ENCODE measurements at regions not wholly inside any gene's neighbourhood (a gene's known extent, or its start where the extent isn't known, plus 50 kb on each side); places are given as distances from the start of the nearest gene placed in this dataset.

DNA sequence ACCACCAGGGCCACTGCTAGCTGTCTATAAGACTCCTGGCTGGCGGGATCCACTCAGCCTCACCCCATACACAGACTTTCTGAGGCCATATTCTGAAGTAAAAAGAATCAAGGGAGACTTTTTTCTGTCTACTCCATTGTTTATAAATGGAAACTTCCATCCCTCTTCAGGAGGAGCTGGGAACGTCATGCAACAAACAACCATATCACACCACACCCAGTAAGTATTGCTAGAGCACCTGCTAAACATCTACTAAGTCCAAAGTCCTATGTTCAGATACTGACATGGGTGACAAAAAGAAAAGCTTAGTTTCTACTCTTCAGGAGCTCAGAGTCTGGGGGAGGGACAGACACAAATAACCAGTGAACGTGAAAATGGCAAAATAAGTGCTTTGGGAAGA lies 324.8 kb upstream of the ONECUT1 start:
- Histone ChIP-seq H3K27me3 (ENCODE audit: insufficient read depth, low read length) (no peaks in the 10 kb centered on the region), H2BK12ac (ENCODE audit: low read length) (no peak overlapping the region), H3K14ac (ENCODE audit: low read length) (no peak overlapping the region), H3K79me1 (ENCODE audit: low read length) (no peaks in the 10 kb centered on the region), H3K18ac (ENCODE audit: low read length) (no peak overlapping the region), H4K91ac (ENCODE audit: low read depth, low read length) (no peak overlapping the region), H2AK5ac (ENCODE audit: low read length) (no peak overlapping the region), H3K36me3 (ENCODE audit: control insufficient read depth in 1 of 2, insufficient read depth in 2 of 2, low read length in 2 of 2) (no peaks in the 10 kb centered on the region), H3K27ac (ENCODE audit: low read depth, low read length) (no peak overlapping the region), H3K9ac (ENCODE audit: low read length) (no peak overlapping the region), H3K4me2 (ENCODE audit: low read length) (no peak overlapping the region), H2BK5ac (ENCODE audit: low read depth, low read length, poor library complexity) (no peak overlapping the region), H3K23ac (ENCODE audit: low read length) (no peak overlapping the region), H3K4me1 (ENCODE audit: control insufficient read depth in 1 of 2, insufficient read depth in 2 of 2, low read length in 2 of 2) (no peaks in the 10 kb centered on the region), H3K4ac (ENCODE audit: low read depth, low read length) (no peak overlapping the region), H4K12ac (ENCODE audit: low read depth, low read length) (no peak overlapping the region), H3K9me3 (ENCODE audit: insufficient read depth, low read depth, low read length) (no peaks in the 10 kb centered on the region), H2BK120ac (ENCODE audit: insufficient read depth, low read length, poor library complexity) (no peak overlapping the region), H3K79me2 (ENCODE audit: control insufficient read depth, insufficient read depth, low read length, poor library complexity) (no peaks in the 10 kb centered on the region), H4K8ac (ENCODE audit: low read depth, low read length) (no peak overlapping the region), H3K4me3 (ENCODE audit: low read depth, low read length) (no peak overlapping the region), H2AFZ (ENCODE audit: insufficient read depth, low read length, poor library complexity) (no peak overlapping the region)
- no CpG with 5 or more reads among the region's 3 CpGs for WGBS (ENCODE audit: extremely low coverage, insufficient coverage, insufficient read length)
- DNase-seq, result no peak

- H3K9me3 ChIP-seq (ENCODE audit: insufficient read depth, low read depth, low read length), result no peaks in the 10 kb centered on the region
- H3K9ac ChIP-seq (ENCODE audit: low read length), result no peak overlapping the region
- H4K12ac ChIP-seq (ENCODE audit: low read depth, low read length), result no peak overlapping the region
- no peak overlapping the region for H2BK120ac ChIP-seq (ENCODE audit: insufficient read depth, low read length, poor library complexity)
- no peak overlapping the region for H3K4ac ChIP-seq (ENCODE audit: low read depth, low read length)
- no peaks in the 10 kb centered on the region for H3K4me1 ChIP-seq (ENCODE audit: control insufficient read depth in 1 of 2, insufficient read depth in 2 of 2, low read length in 2 of 2)
- H3K14ac ChIP-seq (ENCODE audit: low read length), result no peak overlapping the region
- no peak overlapping the region for H2AK5ac ChIP-seq (ENCODE audit: low read length)
- H2BK5ac ChIP-seq (ENCODE audit: low read depth, low read length, poor library complexity), result no peak overlapping the region
- no peak overlapping the region for H3K4me2 ChIP-seq (ENCODE audit: low read length)
- H2AFZ ChIP-seq (ENCODE audit: insufficient read depth, low read length, poor library complexity), result no peak overlapping the region
- WGBS (ENCODE audit: extremely low coverage, insufficient coverage, insufficient read length), result no CpG with 5 or more reads among the region's 4 CpGs
- H3K18ac ChIP-seq (ENCODE audit: low read length), result no peak overlapping the region
- no peak overlapping the region for H3K23ac ChIP-seq (ENCODE audit: low read length)
- no peaks in the 10 kb centered on the region for H3K79me2 ChIP-seq (ENCODE audit: control insufficient read depth, insufficient read depth, low read length, poor library complexity)
- H3K36me3 ChIP-seq (ENCODE audit: control insufficient read depth in 1 of 2, insufficient read depth in 2 of 2, low read length in 2 of 2), result no peaks in the 10 kb centered on the region
- no peak overlapping the region for H4K8ac ChIP-seq (ENCODE audit: low read depth, low read length)
- DNase-seq, result no peak
- H3K27ac ChIP-seq (ENCODE audit: low read depth, low read length), result no peak overlapping the region
- no peak overlapping the region for H4K91ac ChIP-seq (ENCODE audit: low read depth, low read length)
- H2BK12ac ChIP-seq (ENCODE audit: low read length), result no peak overlapping the region
- no peaks in the 10 kb centered on the region for H3K27me3 ChIP-seq (ENCODE audit: insufficient read depth, low read length)
- no peak overlapping the region for H3K4me3 ChIP-seq (ENCODE audit: low read depth, low read length)
- H3K79me1 ChIP-seq (ENCODE audit: low read length), result no peaks in the 10 kb centered on the region
Observed at GRCh38 chr15:53110999-53111398, 320.9 kb upstream of the ONECUT1 start.

DNA sequence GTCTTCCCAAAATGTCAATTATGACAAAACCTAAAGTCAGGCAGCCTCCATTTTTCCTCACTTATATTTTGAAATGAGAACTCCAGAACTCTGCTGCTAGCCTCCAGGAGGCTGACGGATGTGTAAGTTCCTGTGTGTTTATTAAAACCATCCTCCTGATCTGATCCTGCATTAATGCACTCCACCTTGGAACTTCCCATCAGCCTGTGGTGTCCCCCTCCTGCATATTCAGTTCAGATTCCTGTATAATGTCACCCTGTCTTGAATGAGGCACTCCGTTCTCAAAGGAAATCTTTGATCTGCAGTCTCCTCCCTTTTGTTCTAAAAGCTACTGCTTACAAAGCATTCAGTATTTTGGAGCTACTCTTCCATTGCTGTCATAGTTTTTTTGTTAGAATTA lies 318.2 kb upstream of the ONECUT1 start:
- no peak overlapping the region for H2BK12ac ChIP-seq (ENCODE audit: low read length)
- H3K27ac ChIP-seq (ENCODE audit: low read depth, low read length), result no peak overlapping the region
- H2BK5ac ChIP-seq (ENCODE audit: low read depth, low read length, poor library complexity), result no peak overlapping the region

GRCh38 chr15:53107855-53108254 lies 317.7 kb upstream of the ONECUT1 start:
- Histone ChIP-seq H3K4ac (ENCODE audit: low read depth, low read length) (no peak overlapping the region), H3K79me2 (ENCODE audit: control insufficient read depth, insufficient read depth, low read length, poor library complexity) (no peaks in the 10 kb centered on the region), H3K27ac (ENCODE audit: low read depth, low read length) (no peak overlapping the region), H4K12ac (ENCODE audit: low read depth, low read length) (no peak overlapping the region), H3K36me3 (ENCODE audit: control insufficient read depth in 1 of 2, insufficient read depth in 2 of 2, low read length in 2 of 2) (no peaks in the 10 kb centered on the region), H3K4me1 (ENCODE audit: control insufficient read depth in 1 of 2, insufficient read depth in 2 of 2, low read length in 2 of 2) (no peaks in the 10 kb centered on the region), H4K91ac (ENCODE audit: low read depth, low read length) (no peak overlapping the region), H3K18ac (ENCODE audit: low read length) (no peak overlapping the region), H2BK12ac (ENCODE audit: low read length) (no peak overlapping the region), H3K23ac (ENCODE audit: low read length) (no peak overlapping the region), H4K8ac (ENCODE audit: low read depth, low read length) (no peak overlapping the region), H3K79me1 (ENCODE audit: low read length) (no peaks in the 10 kb centered on the region), H3K9me3 (ENCODE audit: insufficient read depth, low read depth, low read length) (no peaks in the 10 kb centered on the region), H2BK120ac (ENCODE audit: insufficient read depth, low read length, poor library complexity) (no peak overlapping the region), H2AFZ (ENCODE audit: insufficient read depth, low read length, poor library complexity) (no peak overlapping the region), H2AK5ac (ENCODE audit: low read length) (no peak overlapping the region), H3K27me3 (ENCODE audit: insufficient read depth, low read length) (no peaks in the 10 kb centered on the region), H3K4me2 (ENCODE audit: low read length) (no peak overlapping the region), H3K4me3 (ENCODE audit: low read depth, low read length) (no peak overlapping the region), H3K14ac (ENCODE audit: low read length) (no peak overlapping the region), H3K9ac (ENCODE audit: low read length) (no peak overlapping the region), H2BK5ac (ENCODE audit: low read depth, low read length, poor library complexity) (no peak overlapping the region)
- no peak for DNase-seq
- no CpG with 5 or more reads among the region's 3 CpGs for WGBS (ENCODE audit: extremely low coverage, insufficient coverage, insufficient read length)

More for the DNA sequence above, 318.2 kb upstream of the ONECUT1 start:
- Histone ChIP-seq H3K18ac (ENCODE audit: low read length) (no peak overlapping the region), H3K36me3 (ENCODE audit: control insufficient read depth in 1 of 2, insufficient read depth in 2 of 2, low read length in 2 of 2) (no peaks in the 10 kb centered on the region), H2AK5ac (ENCODE audit: low read length) (no peak overlapping the region), H3K4me1 (ENCODE audit: control insufficient read depth in 1 of 2, insufficient read depth in 2 of 2, low read length in 2 of 2) (no peaks in the 10 kb centered on the region), H3K9me3 (ENCODE audit: insufficient read depth, low read depth, low read length) (no peaks in the 10 kb centered on the region), H4K91ac (ENCODE audit: low read depth, low read length) (no peak overlapping the region), H3K9ac (ENCODE audit: low read length) (no peak overlapping the region), H4K12ac (ENCODE audit: low read depth, low read length) (no peak overlapping the region), H2AFZ (ENCODE audit: insufficient read depth, low read length, poor library complexity) (no peak overlapping the region), H3K4me2 (ENCODE audit: low read length) (no peak overlapping the region), H3K4me3 (ENCODE audit: low read depth, low read length) (no peak overlapping the region), H3K4ac (ENCODE audit: low read depth, low read length) (no peak overlapping the region), H4K8ac (ENCODE audit: low read depth, low read length) (no peak overlapping the region), H3K79me1 (ENCODE audit: low read length) (no peaks in the 10 kb centered on the region), H2BK120ac (ENCODE audit: insufficient read depth, low read length, poor library complexity) (no peak overlapping the region), H3K14ac (ENCODE audit: low read length) (no peak overlapping the region), H3K79me2 (ENCODE audit: control insufficient read depth, insufficient read depth, low read length, poor library complexity) (no peaks in the 10 kb centered on the region), H3K27me3 (ENCODE audit: insufficient read depth, low read length) (no peaks in the 10 kb centered on the region), H3K23ac (ENCODE audit: low read length) (no peak overlapping the region)
- WGBS (ENCODE audit: extremely low coverage, insufficient coverage, insufficient read length), result no CpG with 5 or more reads among the region's 2 CpGs
- no peak for DNase-seq
